IPS-18c (cell line): ENCODE measurements at regions not wholly inside any gene's neighbourhood (a gene's known extent, or its start where the extent isn't known, plus 50 kb on each side); places are given as distances from the start of the nearest gene placed in this dataset.
"Not testable (repeated sequence)": the region's sequence is repeated elsewhere in the genome, so short reads cannot be mapped to it uniquely, and the experiment has no call there.

Source experiments
- H3K4me3 ChIP-seq: 2 replicates; pipeline ENCODE4 v1.7.0; 2013; ENCODE audit warnings: low read depth, mild to moderate bottlenecking, low read length, moderate library complexity; ENCODE audit not compliant: insufficient read depth
- H3K9me3 ChIP-seq: one replicate; pipeline ENCODE4 v1.6.1; 2013; ENCODE audit warnings: mild to moderate bottlenecking, low read length, moderate library complexity; ENCODE audit not compliant: control insufficient read depth, insufficient read depth

DNA sequence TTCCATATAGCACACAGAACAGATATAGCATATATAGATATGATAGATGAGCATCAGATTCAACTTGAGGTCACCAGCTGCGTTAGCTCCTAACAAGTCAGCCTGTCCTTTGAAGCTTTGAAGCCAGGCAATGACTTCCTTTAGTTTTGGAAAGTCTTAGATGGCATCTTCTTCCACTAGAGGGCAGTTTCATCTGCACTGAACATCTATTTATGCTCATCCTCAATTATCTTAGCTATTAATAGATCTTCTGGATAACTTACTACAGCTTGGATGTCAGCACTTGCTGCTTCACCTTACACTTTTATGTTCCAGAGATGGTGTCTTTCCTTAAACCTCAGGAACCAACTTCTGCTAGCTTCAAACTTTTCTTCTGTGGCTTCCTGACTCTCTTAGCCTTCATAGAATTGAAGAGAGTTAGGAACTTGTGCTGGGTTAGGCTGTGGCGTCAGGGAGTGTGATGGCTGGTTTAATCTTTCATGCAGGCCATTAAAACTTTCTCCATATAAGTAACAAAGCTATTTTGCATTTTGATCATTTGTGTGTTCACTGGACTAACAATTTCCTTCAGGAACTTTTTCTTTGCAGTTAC lies 1401.4 kb downstream of the EFNA5 start:
- peaks cover 2% of the 10 kb centered on the region for H3K9me3 ChIP-seq
- no peak overlapping the region for H3K4me3 ChIP-seq

DNA sequence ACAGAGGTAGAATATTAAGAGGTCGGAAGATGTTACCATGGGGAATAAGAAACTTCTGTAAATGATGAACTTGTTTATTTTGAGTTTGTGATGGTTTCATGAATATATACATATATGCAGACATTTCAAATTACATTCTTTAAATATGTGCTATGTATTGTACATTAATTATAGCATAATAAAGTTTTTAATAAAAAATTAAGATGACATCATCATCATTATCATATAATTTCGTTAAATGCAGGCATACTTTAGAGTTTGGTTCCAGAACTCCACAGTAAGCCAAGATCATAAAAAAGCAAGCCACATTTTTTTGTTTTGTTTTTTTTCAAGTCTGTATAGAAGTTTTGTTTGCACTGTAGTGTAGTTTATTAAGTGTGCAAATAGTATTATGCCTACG lies 1403.5 kb downstream of the EFNA5 start:
- Histone ChIP-seq H3K9me3 (no peaks in the 10 kb centered on the region), H3K4me3 (no peak overlapping the region)

DNA sequence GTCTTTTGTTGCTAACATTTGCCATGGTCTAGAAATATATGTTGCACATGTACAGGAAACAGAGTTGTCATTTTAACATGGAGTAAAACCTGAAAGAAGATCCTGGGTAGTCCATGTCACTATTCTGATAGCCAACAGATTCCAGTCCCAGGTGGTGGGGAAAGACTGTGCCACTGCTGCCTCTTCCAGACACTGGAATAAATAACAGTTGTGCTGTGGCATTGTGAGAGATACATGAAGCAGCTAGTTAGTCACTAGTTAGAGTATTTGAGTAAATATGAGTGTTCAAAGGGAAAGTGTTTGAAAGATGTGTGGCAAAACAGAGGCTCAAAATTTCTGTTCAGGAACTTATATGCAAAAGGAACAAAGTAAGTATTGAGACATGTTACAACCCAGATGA lies 1408.3 kb downstream of the EFNA5 start:
- no peaks in the 10 kb centered on the region for H3K9me3 ChIP-seq
- no peak overlapping the region for H3K4me3 ChIP-seq

DNA sequence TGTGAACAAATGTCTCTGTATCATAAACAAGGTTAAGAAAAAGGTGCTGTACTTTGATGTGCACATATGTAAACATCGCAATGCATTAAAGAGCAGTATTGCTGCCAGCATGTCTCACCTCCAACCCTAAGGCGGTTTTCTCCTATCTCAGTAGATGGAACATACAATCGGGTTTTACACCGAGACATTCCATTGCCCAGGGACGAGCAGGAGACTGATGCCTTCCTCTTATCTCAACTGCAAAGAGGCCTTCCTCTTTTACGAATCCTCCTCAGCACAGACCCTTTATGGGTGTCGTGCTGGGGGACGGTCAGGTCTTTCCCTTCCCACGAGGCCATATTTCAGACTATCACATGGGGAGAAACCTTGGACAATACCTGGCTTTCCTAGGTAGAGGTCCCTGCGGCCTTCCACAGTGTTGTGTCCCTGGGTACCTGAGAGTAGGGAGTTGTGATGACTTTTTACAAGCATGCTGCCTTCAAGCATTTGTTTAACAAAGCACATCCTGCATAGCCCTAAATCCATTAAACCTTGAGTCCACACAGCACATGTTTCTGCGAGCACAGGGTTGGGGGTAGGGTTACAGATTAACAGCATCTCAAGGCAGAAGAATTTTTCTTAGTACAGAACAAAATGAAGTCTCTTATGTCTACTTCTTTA lies 1411.2 kb downstream of the EFNA5 start:
- H3K9me3 ChIP-seq, H3K4me3 ChIP-seq: not testable (repeated sequence)

DNA sequence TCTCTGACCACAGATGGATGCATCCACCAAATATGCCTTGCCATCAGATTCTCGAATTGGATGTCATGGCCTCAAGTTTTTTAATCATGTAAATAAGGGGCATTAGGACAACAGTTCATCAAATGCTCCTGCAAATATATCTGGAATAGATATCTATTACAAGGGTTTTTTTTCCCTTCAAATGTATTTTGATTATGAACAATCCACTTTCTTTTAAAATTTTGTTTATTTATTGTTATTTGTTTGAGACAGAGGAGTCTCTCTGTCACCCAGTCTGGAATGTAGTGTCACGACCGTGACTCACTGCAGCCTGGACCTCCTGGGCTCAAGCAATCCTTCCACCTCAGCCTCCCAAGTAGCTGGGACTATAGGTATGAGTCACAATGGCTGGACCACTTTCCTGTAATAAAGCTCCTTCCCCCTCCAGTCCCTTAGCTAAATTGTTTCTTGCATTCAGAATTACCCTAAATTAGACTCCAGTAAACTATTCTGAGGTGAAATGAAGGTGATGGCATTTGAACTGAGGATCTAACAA lies 1412.1 kb downstream of the EFNA5 start:
- H3K4me3 ChIP-seq: no peak overlapping the region
- H3K9me3 ChIP-seq: peaks cover 2% of the 10 kb centered on the region

DNA sequence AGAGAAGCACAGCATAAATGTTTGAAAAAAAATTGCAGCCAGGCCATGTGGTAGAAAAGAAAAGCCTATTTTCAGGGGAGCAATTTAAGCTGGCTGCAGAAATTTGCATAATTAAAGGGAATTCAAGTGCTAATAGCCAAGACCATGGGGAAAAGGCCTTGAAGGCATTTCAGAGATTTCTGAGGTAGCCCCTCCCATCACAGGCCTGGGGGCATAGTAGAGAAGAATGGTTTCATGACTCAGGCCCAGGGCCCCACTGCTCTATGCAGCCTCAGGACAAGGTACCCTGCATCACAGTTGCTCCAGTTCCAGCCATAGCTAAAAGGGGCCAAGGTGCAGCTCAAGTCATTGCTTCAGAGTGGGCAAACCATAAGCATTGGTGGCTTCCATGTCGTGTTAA lies 1416.0 kb downstream of the EFNA5 start:
- H3K4me3 ChIP-seq: no peak overlapping the region
- peaks cover 2% of the 10 kb centered on the region for H3K9me3 ChIP-seq

DNA sequence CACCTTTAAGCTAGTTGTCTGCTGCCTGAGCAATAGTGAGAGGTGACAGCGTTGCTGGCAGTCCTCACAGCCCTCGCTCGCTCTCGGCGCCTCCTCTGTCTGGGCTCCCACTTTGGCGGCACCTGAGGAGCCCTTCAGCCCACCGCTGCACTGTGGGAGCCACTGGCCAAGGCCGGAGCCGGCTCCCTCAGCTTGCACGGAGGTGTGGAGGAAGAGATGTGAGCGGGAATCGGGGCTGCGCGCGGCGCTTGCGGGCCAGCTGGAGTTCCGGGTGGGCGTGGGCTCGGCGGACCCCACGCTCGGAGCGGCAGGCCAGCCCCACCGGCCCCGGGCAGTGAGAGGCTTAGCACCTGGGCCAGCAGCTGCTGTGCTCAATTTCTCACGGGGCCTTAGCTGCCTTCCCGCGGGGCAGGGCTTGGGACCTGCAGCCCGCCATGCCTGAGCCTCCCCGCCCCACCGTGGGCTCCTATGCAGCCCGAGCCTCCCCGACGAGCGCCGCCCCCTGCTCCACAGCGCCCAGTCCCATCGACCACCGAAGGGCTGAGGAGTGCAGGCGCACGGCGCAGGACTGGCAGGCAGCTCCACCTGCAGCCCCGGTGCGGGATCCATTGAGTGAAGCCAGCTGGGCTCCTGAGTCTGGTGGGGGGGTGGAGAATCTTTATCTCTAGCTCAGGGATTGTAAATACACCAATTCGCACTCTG lies 1424.5 kb downstream of the EFNA5 start:
- H3K9me3 ChIP-seq, H3K4me3 ChIP-seq: not testable (repeated sequence)

DNA sequence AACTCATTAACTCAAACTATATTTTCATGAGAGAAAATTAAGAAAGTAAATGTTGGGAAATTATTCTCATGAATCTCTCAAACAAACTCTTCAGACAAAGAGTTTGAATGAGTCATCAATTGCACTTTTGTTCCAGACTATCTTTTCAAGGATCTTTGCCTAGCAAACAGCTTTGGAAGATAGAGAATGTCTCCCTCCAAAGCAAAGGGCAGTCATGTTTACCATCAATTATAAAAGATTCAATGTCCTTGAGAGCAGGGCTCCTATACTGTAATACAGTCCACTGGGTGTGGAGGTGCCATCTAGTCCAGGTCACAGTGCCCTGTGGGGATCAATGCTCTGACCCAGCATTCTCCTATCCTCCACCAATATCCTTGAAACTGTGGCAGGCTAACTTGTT lies 1429.3 kb downstream of the EFNA5 start:
- Histone ChIP-seq H3K4me3 (no peak overlapping the region), H3K9me3 (no peaks in the 10 kb centered on the region)

DNA sequence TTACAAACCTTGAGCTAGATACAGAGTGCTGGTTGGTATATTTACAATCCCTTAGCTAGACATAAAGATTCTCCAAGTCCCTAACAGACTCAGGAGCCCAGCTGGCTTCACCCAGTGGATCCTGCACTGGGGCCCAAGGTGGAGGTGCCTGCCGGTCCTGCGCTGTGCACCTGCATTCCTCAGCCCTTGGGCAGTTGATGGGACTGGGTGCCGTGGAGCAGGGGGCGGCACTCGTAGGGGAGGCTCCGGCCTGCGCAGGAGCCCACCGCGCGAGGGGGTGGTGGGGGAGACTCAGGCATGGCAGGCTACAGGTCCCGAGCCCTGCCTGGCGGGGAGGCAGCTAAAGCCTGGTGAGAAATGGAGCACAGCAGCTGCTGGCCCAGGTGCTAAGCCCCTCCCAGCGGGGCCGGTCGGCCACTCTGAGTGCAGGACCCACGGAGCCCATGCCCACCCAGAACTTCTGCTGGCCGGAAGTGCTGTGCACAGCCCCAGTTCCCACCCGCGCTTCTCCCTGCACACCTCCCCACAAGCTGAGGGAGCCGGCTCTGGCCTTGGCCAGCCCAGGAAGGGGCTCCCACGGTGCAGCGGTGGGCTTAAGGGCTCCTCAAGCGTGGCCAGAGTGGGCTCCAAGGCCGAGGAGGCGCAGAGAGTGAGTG lies 1464.7 kb downstream of the EFNA5 start:
- H3K9me3 ChIP-seq: peaks cover 3% of the 10 kb centered on the region
- H3K4me3 ChIP-seq: no peak overlapping the region

DNA sequence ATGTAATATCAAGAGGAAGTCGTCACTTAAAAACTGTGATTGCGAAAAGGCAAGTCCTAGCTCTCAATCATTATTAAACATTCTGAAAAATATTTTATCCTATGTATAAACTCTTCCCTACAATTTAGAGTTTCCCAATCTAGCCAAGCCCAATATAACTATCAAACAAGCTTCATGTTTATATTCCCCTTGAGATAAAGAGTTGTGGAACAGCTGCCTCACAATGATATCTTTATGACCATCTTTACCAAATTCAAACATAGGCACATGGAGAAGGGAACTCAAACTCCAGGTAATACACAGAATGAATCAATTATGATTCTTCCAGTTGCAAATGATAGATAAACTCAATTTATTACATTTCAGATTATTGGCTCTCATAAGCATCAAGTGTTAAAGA lies 1468.7 kb downstream of the EFNA5 start:
- Histone ChIP-seq H3K9me3 (peaks cover 3% of the 10 kb centered on the region), H3K4me3 (no peak overlapping the region)

DNA sequence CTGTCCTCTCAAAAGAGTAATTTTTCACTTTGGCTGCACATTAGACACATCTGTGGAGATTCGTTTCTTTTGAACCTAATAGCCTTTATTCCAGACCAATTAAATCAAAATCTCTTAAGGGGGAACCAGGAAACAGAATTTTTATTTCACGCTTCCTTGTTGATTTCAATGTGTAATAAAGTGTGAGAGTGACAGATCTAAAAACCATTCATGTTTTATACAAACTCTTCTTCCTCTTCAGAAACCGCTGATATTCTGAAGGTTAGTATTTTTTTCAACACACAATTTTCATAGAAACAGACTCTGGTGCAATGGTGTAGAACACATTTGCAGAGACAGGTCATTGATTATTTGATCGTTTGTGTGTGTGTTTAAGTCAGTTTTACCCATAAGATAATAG lies 1469.8 kb downstream of the EFNA5 start:
- no peaks in the 10 kb centered on the region for H3K9me3 ChIP-seq
- H3K4me3 ChIP-seq: no peak overlapping the region

DNA sequence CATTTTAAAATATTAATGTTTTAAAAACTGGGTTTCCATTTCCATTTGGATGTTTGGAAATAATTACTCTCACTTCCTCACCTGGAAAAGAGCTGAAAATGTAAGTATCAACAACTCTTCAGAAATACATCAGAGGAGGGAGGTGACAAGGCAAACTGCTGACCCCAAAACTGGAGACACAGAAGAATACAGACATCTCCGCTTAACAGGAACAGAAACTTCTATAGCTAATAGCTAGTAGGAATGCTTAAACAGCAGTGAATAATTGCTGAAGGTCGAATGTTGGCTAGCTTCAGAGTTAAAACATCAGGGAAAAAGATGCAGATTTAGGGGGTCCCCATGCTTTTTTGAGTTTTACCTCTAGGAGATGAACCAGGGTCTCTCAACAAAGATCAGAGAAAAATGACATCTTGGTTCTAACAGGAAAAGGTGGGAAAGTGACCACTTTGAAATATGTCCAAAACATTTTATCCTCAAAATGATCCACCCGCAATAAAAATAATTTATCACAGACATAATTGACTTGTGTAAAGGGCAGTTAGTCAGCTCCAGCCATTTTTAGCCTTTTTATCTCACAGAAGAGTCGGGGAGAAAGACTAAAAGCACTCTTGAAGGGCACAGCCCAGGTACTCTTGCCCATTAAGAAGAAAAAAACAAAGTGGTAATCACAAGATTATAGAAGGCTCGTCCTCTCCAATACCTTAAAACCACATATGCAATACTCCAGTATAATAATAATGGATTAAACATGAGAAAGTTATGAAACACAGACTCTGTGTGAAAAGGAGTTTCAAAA lies 1474.9 kb downstream of the EFNA5 start:
- no peaks in the 10 kb centered on the region for H3K9me3 ChIP-seq
- no peak overlapping the region for H3K4me3 ChIP-seq

DNA sequence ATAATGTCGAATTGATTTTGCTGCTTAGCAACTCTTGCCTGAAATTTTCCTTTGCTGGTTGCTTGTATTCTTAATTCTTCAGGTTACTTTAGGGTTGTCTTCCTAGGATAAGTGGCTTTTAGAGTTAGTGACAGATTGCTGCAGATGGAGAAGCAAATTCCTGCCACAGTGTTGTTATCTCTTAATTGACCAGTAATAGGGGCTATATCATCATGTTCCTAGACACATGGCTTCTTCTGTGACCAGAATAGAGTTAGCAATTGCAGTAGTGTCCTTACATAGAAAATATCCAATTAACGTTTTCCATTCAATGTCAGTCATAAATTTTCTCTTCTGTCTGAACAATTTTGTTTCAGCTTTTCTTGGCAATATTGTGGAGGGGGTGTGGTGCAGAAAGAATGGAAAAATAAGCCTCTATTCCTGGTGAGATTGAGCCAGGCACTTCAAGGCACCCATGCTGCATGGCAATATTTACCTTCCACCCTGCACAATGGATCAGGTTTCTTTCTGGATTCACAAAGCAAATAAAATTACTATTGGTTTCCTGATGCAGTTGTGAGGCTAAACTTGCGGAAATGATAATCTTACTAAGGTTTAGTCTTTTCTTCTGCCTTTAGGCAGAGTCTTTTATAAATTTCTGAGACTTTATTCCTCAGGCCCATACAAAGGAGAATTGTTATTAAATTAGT lies 1481.5 kb downstream of the EFNA5 start:
- H3K4me3 ChIP-seq: no peak overlapping the region
- H3K9me3 ChIP-seq: no peaks in the 10 kb centered on the region

DNA sequence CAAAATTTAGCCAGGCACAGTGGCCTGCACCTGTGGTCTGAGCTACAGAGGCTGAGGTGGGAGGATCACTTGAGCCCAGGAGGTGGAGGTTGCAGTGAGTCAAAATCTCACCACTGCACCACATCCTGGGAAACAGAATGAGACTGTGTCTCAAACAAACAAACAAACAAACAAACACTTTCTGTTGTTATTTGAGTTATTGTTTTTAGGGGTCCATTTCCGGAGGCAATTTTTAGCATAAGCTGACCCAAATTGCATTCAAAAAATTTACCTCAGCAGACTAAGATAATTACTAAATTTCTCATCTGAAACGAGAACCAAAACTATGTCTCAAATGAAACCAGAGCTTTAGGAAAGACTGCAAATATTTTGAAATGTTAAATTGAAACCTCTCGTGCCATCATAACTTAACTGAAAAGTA lies 1485.1 kb downstream of the EFNA5 start:
- Histone ChIP-seq H3K4me3 (no peak overlapping the region), H3K9me3 (no peaks in the 10 kb centered on the region)

DNA sequence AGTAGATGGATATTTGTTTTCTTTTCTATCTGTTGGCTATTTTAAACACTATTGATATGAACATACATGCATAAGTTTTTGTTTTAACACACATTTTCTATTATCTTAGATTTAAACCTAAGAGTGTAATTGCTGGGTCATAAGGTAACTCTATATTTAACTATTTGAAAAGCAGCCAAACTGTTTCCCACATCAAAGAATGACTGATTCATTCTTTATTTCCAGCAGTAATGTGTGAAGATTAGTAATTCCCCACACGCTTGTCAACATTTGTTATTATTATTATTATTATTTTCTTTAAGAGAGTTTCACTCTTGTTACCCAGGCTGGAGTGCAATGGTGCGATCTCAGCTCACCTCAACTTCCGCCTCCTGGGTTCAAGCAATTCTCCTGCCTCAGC lies 1495.8 kb downstream of the EFNA5 start:
- no peak overlapping the region for H3K4me3 ChIP-seq
- no peaks in the 10 kb centered on the region for H3K9me3 ChIP-seq

DNA sequence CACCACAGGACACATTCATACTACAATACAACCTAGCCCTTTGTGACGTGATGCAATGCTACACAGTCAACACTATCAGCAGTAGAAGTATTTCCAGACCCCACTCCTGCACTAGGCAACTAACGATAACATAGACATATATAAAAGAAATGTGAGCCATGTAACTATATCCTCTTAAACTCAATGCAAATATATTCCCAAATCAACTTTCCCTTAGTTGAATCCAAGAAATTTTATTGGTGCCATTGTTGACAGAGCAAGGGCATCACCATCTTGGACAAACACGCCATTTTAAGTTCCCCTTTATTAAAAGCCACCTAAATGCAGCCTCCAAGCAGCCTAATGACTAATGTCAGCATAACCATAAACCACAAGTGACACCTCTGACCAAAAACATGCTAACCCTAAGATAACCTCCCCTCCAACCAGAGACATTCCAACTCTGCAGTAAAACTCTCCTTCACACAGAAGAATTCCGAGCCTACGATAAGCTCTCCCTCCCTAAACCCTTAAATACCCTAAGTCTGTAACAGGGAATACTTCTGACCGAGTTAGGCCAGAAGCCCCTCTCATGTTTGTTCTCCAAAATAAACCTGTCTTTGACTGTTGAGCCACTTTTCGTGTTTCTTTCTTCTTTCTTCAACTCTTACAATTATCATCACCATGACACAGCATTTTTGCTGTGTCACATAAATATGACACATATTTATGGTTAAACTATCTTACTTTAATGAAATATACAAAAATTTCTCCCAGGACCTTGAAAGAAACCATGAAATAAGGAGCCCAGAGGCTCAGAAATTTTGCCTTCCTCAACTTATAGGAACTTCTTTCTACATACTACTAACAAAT lies 1497.8 kb downstream of the EFNA5 start:
- Histone ChIP-seq H3K9me3 (no peaks in the 10 kb centered on the region), H3K4me3 (no peak overlapping the region)
